ENCODE measurements at regions not wholly inside any gene's neighbourhood (a gene's known extent, or its start where the extent isn't known, plus 50 kb on each side); places are given as distances from the start of the nearest gene placed in this dataset.

- DNase-seq (ENCODE audit: extremely low read depth in 1 of 11, low read depth in 9 of 11, low spot score in 4 of 11) = no peak
Measured at GRCh38 chr3:77935418-77935817, 895.5 kb downstream of the ROBO2 start.

- peak in 2 of 11 donors; percentile 7 to 18 for DNase-seq (ENCODE audit: extremely low read depth in 1 of 11, low read depth in 9 of 11, low spot score in 4 of 11)
Measured at GRCh38 chr3:77939726-77940125, 899.8 kb downstream of the ROBO2 start.

GRCh38 chr3:77943598-77943997, 903.7 kb downstream of the ROBO2 start:
- DNase-seq (ENCODE audit: extremely low read depth in 1 of 11, low read depth in 9 of 11, low spot score in 4 of 11) = no peak

GRCh38 chr3:77945320-77945719, 905.4 kb downstream of the ROBO2 start:
- DNase-seq (ENCODE audit: extremely low read depth in 1 of 11, low read depth in 9 of 11, low spot score in 4 of 11) = no peak

GRCh38 chr3:77947671-77948070, 907.8 kb downstream of the ROBO2 start:
- no peak for DNase-seq (ENCODE audit: extremely low read depth in 1 of 11, low read depth in 9 of 11, low spot score in 4 of 11)

GRCh38 chr3:77967621-77968020, 927.7 kb downstream of the ROBO2 start:
- DNase-seq (ENCODE audit: extremely low read depth in 1 of 11, low read depth in 9 of 11, low spot score in 4 of 11) = peak; percentile 13 to 76 (median 48)

GRCh38 chr3:77976079-77976478, 936.2 kb downstream of the ROBO2 start:
- DNase-seq (ENCODE audit: extremely low read depth in 1 of 11, low read depth in 9 of 11, low spot score in 4 of 11) = peak in 1 of 11 donors; percentile 1

GRCh38 chr3:78003090-78003489, 963.2 kb downstream of the ROBO2 start:
- no peak for DNase-seq (ENCODE audit: extremely low read depth in 1 of 11, low read depth in 9 of 11, low spot score in 4 of 11)

GRCh38 chr3:78004571-78004970, 964.7 kb downstream of the ROBO2 start:
- DNase-seq (ENCODE audit: extremely low read depth in 1 of 11, low read depth in 9 of 11, low spot score in 4 of 11) = peak in 5 of 11 donors; percentile 27 to 66 (median 55)

GRCh38 chr3:78013653-78014052, 973.8 kb downstream of the ROBO2 start:
- DNase-seq (ENCODE audit: extremely low read depth in 1 of 11, low read depth in 9 of 11, low spot score in 4 of 11) = no peak

- DNase-seq (ENCODE audit: extremely low read depth in 1 of 11, low read depth in 9 of 11, low spot score in 4 of 11) = peak in 7 of 11 donors; percentile 38 to 61 (median 51)
Measured at GRCh38 chr3:78015856-78016255, 976.0 kb downstream of the ROBO2 start.

- no peak for DNase-seq (ENCODE audit: extremely low read depth in 1 of 11, low read depth in 9 of 11, low spot score in 4 of 11)
Measured at GRCh38 chr3:78021710-78022109, 981.8 kb downstream of the ROBO2 start.

- DNase-seq (ENCODE audit: extremely low read depth in 1 of 11, low read depth in 9 of 11, low spot score in 4 of 11) = no peak
Measured at GRCh38 chr3:78022232-78022631, 982.3 kb downstream of the ROBO2 start.

GRCh38 chr3:78023257-78023656, 983.4 kb downstream of the ROBO2 start:
- no peak for DNase-seq (ENCODE audit: extremely low read depth in 1 of 11, low read depth in 9 of 11, low spot score in 4 of 11)

- no peak for DNase-seq (ENCODE audit: extremely low read depth in 1 of 11, low read depth in 9 of 11, low spot score in 4 of 11)
Measured at GRCh38 chr3:78025916-78026315, 986.0 kb downstream of the ROBO2 start.

GRCh38 chr3:78026318-78026828, 986.5 kb downstream of the ROBO2 start:
- no peak for DNase-seq (ENCODE audit: extremely low read depth in 1 of 11, low read depth in 9 of 11, low spot score in 4 of 11)

GRCh38 chr3:78029775-78030174, 989.9 kb downstream of the ROBO2 start:
- no peak for DNase-seq (ENCODE audit: extremely low read depth in 1 of 11, low read depth in 9 of 11, low spot score in 4 of 11)

GRCh38 chr3:78035131-78035641, 995.3 kb downstream of the ROBO2 start:
- no peak for DNase-seq (ENCODE audit: extremely low read depth in 1 of 11, low read depth in 9 of 11, low spot score in 4 of 11)

GRCh38 chr3:78041486-78041885, 1001.6 kb downstream of the ROBO2 start:
- no peak for DNase-seq (ENCODE audit: extremely low read depth in 1 of 11, low read depth in 9 of 11, low spot score in 4 of 11)

GRCh38 chr3:78046566-78046965, 1006.7 kb downstream of the ROBO2 start:
- no peak for DNase-seq (ENCODE audit: extremely low read depth in 1 of 11, low read depth in 9 of 11, low spot score in 4 of 11)

GRCh38 chr3:78048698-78049097, 1008.8 kb downstream of the ROBO2 start:
- DNase-seq (ENCODE audit: extremely low read depth in 1 of 11, low read depth in 9 of 11, low spot score in 4 of 11) = no peak
